Adipose tissue (tissue), 3 donors: ENCODE measurements at regions not wholly inside any gene's neighbourhood (a gene's known extent, or its start where the extent isn't known, plus 50 kb on each side); places are given as distances from the start of the nearest gene placed in this dataset.

ENCODE experiments used
- H3K27ac ChIP-seq: one replicate; pipeline ENCODE4 v1.5.1; 2013; ENCODE audit warnings: low read depth, low read length
- WGBS, 3 donors: extraction: QIAGEN DNeasy Blood & Tissue Kit; methylation state at CpG; one replicate each; pipeline ENCODE4 v1.1.7; 2013; 5-methylcytosine and 5-hydroxymethylcytosine counted together
- donor health status: healthy with polysubstance abuse.
- donor health status: Bipolar disorder and iron deficiency.
- donor health status: healthy.

DNA sequence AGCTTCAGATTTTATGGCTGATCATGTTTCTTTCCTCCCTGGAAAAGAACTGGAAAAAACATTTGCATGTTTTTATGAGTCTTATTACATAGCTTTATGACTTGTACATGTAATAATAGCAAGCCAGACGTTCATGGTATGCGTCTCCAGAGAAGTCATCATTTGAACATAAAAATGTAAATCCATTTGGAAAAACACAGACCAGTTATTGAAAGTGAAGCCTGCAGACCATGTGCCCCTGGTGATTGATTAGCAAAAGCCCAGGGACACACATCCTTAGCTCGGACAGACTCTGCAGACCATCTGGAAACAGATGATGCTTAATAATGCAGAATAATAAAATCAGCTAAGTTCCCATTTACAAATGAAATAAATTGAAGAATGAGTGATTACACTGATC lies 283.1 kb downstream of the TDRD15 start:
- whole genome bisulfite sequencing, 3 donors: 38 to 62% (median 60%) methylated on average over 3 of the region's 3 CpGs
- H3K27ac ChIP-seq: no peak overlapping the region

DNA sequence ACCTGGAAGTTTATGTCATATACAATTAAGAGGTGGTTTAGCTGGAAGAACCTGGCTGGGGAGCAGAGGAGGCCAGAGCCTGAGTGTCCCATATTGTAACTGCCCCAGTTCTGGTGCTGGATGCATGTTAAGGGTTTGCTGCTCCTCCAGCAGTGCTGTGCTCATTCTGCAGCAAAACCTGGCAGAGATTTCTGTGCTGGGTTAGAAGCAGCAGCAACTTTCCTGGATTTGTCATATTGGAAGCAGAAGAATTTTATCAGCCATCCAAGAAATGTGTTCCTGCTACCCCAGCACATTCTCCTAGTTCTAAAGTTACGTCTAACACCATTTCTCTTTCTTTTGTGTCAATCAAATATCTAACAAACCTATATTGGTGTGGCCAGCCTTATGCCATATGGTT lies 284.1 kb downstream of the TDRD15 start:
- 62 to 69% (median 62%) methylated on average over 1 of the region's 1 CpG for WGBS, 3 donors
- H3K27ac ChIP-seq: no peak overlapping the region

DNA sequence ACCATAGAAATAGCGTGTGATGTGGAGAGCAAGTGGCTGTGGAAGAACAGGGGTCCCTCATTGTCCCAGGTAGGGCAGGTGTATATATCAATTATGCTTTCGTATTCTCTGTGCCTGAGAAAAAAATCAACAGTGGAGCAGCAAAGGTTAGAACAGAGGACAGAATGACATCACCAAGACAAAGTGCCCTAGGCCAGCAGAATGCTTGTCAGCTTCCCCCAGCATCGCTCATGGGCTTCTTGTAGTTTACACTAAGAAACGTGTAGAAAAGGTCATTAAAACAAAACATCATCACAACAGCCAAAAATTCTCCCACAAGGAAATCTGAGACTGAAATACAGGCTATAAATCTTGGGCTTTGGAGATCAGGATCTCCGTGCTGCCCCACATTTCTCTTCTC lies 288.0 kb downstream of the TDRD15 start:
- no peak overlapping the region for H3K27ac ChIP-seq
- 55 to 72% (median 63%) methylated on average over 5 of the region's 5 CpGs for WGBS, 3 donors

DNA sequence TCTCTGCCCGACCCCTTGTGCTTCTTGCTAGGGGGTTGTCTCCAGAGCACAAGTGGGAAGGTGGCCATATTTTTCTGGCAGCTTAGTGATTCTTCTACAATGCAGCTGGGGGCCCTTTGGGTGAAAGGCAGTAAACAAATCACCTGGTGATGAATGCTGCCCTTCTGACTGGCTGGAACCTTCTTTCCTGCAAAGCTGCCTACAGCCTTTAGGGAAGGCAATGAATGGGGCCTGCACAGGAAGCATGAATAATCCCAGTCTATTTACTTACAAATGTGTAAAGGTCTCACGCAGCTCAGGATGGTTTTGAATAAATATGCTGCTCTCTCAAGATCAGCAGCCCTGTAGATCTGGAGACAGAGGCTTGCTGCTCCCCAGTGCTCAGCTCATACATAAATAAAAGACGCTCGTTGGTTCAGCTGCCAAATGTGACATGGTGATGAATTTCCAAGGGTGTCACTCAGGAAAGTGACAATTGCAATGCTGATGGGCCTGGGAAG lies 289.2 kb downstream of the TDRD15 start:
- no peak overlapping the region for H3K27ac ChIP-seq
- WGBS, 3 donors: 59 to 64% (median 59%) methylated on average over 4 of the region's 4 CpGs

DNA sequence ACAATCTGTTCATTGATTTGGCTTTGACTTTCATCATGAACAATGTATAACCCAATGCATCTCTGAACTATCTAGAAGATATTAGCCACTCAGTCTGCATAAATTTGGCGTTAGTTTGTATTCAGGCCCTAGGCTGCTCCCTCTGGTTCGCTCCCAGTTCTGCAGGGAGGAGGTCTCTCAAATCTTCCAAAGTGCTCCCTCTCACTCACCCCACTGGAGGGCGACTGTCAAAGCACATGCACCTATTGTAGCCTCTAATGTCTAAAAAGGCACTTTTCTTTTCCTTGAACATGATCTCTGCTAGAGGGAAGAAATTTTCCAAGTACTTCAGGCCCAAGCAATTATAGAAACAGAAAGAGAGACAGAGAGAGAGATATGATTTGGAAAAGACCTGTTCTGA lies 291.5 kb downstream of the TDRD15 start:
- no peak overlapping the region for H3K27ac ChIP-seq
- WGBS, 3 donors: 63 to 79% (median 67%) methylated on average over 3 of the region's 3 CpGs

DNA sequence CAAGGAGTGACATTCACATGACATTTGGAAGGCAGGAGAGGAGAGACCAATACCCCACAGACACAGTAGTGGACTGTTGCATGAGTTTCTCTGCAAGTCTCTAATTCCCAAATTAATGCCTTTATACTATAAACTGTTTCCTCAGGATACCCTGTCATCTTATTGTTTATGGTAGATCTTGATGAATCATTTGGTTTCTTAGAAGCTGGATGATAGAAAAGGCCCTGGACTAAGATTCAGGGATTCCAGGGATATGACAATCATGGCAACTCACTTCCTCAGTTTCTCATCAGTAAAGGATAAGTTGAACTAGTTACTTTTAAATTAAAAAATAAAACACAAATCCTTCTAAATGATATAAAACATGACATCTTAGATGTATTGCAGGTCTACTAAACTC lies 292.5 kb downstream of the TDRD15 start:
- no peak overlapping the region for H3K27ac ChIP-seq

DNA sequence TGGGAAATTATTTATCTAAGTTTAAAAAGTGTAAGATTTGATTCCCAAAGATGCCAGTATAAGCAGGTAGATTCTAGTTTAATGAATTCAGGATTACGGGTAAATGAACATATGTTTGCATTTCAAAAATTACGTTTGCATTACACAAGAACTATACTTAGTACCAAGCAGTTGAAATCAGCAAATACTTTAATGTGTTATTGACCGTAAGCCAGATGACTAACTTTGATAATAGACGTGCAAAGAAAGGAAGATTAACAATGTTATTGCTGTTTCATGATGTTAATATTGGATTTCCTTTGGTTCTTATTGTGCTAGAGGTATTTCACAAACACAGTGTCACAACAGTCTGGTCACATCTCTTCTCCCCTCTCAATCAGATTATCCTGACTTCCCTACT lies 294.7 kb downstream of the TDRD15 start:
- H3K27ac ChIP-seq: no peak overlapping the region
- 25 to 70% (median 69%) methylated on average over 4 of the region's 4 CpGs for WGBS, 3 donors

DNA sequence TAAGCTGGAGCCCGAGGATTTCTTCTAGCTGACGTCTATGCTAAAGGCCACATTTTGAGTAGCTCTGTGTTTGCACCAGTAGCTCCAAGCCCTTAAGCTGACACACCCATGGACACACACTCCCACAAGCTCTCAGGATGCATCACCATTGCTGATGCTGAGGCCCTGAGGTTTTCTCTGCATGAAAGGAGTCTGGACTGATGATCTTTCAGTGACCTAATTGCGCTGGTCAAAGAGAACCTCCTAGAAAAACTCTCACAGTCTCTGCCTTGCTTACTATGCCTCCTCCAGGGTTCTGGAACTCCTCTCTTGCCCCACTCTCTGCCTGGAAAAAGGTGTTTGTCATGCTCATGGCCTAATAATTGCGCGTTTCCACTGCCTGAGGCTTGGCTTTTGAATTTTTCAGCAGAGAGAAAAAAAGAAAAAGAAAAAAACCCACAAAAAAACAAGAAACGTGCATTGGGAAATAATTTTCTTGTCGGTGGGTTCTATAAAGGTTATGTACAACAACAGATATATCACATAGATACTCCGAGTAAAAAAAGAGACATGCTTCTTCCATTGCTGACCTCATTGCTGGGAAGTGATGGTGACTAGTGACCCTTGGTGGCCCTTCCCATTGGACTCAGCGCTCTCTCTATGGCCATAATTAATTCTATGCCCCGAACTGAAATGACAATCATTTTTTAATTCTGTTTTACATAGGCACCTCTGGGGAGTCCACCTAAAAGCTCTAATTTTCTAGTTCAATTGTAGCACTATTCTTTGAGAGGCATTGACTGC lies 297.0 kb downstream of the TDRD15 start:
- H3K27ac ChIP-seq: no peak overlapping the region
- WGBS, 3 donors: 83 to 92% (median 88%) methylated on average over 10 of the region's 10 CpGs

DNA sequence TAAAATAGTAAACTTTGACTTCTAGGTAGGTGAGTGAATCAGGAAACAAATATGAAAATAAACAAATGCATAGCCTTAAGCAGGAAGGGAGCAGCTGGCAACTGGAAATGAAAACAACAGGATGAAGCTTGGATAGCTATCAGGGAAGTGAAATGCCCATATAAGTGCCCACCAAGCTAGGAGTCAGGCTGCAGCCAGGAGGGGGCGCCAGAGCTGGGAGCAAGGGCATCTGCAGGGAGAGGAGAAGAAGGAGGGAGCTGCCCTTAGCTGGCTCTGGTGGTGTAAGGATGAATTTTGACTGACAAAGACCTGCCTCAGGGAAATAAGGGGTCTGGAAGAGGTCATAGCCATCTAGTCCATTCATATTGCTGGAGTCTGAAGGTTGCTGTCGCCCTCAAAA lies 298.3 kb downstream of the TDRD15 start:
- H3K27ac ChIP-seq: no peak overlapping the region
- 44 to 53% (median 48%) methylated on average over 2 of the region's 2 CpGs for whole genome bisulfite sequencing, 3 donors

DNA sequence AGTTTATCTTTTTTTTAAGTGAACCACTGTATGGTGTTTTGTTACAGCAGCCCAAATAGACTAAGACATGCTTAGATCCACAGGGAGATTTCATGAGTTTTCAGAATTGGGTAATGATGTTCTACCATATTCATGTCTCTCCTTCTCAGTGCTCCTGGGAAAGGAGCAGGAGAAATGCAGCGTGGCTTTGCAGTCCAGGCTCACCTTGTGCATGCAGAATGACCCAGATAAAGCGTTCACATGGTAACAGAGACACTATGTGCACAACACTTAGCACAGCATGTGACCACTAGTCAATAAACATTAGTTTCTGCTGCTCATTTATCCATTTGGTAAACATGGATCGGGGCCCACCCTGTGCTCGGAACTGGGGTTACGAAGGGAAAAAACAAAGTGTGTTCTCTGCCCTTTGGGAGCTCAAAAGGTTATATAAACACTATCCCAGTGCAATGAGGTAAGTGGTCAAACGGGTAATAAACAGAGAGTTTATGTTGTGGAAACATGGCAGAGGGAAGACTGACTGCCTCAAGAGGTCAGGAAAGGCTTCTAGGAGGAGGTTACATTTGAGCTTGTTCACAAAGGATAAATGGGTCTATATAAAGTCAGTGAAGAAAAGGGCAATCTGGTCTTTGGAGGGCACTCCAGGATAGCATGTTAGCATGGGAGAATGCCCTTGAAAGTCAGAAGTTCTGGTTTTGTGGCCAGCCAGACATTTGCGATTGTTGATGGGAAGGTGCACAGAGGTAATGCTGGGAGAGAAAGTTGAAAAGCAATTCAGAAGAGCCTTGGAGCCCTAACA lies 299.2 kb downstream of the TDRD15 start:
- H3K27ac ChIP-seq: no peak overlapping the region
- WGBS, 3 donors: 47 to 66% (median 64%) methylated on average over 7 of the region's 7 CpGs

DNA sequence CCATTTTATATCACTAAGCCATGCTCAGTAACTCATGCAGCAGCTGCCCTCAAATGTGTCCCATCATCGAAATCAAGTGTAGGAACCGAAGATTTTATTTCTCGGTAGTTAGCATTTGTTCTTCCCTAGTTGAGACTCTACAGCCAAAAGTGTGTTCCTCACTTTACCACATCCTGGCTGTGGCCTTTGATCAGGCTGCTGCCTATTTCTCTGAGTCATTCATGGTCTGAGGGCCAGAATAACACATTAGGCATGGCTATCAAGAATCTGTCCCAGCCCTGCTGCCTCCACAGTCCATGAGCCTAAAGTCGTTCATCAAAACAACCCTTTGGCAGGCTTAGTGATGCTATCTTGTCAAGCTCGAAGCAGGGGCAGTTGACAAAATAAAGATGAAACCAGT lies 300.1 kb downstream of the TDRD15 start:
- 75 to 78% (median 76%) methylated on average over 5 of the region's 5 CpGs for WGBS, 3 donors
- H3K27ac ChIP-seq: no peak overlapping the region

DNA sequence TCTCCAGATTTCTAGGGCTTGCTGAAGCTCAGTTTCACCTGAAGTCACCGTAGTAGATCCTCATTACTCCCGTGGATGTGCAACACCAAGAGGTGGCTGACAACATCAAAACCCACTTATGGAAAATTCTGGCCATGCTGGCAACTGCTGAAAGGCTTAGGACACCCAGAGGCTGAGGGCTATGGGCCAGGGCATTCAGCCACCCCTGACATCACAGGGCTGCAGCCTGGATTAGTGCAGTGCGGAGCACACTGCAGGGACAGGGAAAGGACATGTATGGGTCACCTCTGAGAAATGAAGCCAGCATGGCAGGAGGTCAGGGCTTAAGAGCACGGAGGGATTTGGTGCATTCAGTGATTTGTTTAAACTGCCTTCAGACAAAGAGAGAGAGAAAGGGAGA lies 300.6 kb downstream of the TDRD15 start:
- 66 to 73% (median 70%) methylated on average over 4 of the region's 4 CpGs for WGBS, 3 donors
- H3K27ac ChIP-seq: no peak overlapping the region

DNA sequence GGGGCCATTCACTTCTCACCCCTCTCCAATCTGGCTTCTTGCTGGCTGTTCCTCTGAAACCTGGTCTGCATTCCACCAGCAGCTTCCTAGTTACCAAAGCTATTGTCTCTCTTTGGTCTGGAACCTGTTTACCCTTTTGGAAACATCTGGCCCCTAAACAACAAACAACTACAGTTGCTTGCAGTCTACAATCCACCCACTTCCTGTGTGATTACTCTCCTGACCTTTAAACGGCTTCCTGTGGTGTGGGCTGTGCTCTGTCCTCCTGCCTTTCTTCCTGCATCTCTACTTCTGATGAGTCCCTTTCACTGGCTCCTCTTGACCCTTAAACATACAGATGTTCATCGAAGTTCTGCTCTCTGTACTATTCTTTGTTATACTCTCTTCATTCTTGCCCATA lies 303.8 kb downstream of the TDRD15 start:
- H3K27ac ChIP-seq: no peak overlapping the region
- 42 to 51% (median 49%) methylated on average over 2 of the region's 2 CpGs for WGBS, 3 donors

DNA sequence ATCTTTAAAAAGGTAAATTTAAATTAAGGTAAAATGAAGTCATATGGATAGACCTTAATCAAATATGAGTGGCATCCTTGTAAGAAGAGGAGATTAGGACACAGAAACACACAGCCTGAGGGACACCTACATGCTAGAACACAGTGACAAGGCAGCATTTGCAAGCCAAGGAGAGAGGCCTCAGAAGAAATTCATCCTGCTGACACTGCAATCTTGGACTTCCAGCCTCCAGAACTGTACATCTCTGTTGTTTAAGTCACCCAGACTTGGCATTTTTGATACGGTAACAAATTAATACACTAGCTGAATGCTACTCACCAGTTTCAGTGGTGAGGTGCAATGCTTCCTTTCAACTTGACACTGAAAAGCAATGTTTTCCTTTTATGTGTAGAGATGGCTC lies 305.0 kb downstream of the TDRD15 start:
- no peak overlapping the region for H3K27ac ChIP-seq
- 89 to 97% (median 94%) methylated on average over 1 of the region's 1 CpG for WGBS, 3 donors

DNA sequence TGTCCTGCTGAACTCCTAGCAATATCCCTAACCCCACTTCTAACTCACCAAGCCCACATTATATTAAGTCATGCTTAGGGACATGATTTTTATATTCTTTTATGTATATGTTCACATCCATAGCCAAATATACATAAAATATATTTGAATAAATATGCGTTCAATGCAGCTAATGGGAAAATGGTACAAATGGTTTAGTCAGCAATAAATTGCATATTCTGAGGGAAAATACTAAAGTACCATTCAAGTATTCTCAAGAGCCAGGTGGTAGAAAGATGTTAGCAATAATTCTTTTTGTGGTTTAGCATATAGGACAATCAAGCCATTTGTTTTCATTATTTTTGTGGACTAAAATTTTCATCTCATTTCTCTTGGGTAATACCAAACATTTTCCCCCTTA lies 306.0 kb downstream of the TDRD15 start:
- 87 to 95% (median 88%) methylated on average over 1 of the region's 1 CpG for WGBS, 3 donors
- H3K27ac ChIP-seq: no peak overlapping the region

DNA sequence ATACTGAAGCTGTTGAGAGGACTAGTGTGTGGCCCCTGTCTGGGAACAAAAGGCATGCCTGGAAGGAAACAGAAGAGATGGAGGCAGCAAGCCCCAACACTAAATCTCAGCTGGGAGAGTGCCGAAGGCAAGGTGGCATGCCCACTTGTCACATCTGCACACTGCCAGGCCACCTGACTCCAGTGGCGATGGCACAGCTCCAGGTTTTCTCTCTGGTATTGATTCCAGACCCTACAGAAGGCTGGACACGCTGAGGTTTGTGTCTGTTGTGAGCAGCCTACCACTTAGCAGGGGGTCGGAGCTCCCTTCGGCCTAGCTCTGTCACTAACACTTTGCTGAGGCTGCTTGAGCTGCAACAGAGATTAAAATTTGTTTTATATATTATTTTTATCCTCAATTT lies 307.3 kb downstream of the TDRD15 start:
- WGBS, 3 donors: 68 to 86% (median 81%) methylated on average over 5 of the region's 5 CpGs
- no peak overlapping the region for H3K27ac ChIP-seq

DNA sequence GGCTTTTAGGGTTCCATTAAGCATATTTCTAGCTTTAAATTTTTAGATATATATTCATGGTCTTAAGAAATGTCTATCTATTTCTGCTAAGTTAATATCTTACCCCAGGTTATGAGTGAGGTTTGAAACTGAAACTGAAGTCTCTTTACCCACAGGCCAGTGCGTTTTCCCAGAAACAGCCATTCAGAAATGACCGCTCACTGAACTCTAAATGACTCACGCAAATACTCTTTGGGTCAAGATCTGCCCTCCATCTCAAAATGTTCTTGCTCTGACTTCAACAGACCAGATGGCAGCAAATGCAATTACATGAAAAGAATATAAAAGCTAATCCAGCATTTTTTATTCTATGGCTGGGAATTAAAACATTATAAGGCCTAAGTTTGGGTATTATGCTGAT lies 315.2 kb downstream of the TDRD15 start:
- 72 to 82% (median 77%) methylated on average over 3 of the region's 3 CpGs for WGBS, 3 donors
- no peak overlapping the region for H3K27ac ChIP-seq

DNA sequence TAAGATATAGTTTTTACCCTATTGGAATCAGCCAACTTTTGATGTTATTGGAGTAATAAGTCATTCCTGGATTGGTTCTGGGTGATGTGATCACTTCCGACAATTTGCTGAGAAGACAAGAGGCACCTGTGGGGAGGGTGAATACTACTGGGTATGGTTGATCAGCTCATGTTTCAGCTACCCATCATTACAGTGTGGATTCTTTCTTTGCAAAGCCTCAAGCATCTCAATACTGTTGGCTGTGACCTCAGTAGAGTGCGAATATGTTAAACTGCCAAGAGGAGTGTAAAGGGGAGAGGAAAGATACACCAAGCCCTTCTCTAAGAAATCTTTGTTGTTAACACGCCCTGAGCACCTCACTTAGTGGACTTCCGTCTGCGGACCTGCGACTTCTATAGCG lies 317.7 kb downstream of the TDRD15 start:
- no peak overlapping the region for H3K27ac ChIP-seq
- 83 to 94% (median 91%) methylated on average over 7 of the region's 7 CpGs for WGBS, 3 donors

DNA sequence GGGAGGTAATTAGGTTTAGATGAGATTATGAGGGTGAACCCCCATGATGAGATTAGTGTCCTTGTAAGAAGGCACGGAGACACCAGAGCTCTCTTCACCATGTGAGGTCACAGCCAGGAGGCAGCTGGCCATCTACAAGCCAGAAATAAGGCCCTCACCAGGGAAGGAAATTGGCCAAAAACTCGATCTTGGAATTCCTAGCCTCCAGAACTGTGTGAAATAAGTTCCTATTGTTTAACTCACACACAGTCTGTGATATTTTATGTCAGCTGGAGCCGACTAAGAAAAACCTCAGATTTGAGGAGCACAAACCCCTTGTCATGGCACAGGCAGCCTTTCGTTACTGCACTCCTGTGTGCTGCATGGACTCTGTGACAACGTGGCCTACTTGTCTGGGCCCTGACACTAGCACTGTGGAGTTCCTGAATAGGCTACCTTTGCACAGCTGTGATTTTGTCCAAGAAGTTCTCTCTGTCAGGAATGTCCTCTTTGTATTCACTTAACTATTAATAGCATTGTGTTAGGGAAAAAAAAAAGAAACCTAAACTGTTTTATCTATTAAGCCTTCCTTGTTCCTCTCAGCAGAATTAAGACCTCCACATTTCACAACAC lies 319.8 kb downstream of the TDRD15 start:
- WGBS, 3 donors: 42 to 61% (median 45%) methylated on average over 5 of the region's 5 CpGs
- H3K27ac ChIP-seq: no peak overlapping the region
